Cardiac fibroblast (primary cell): ENCODE measurements at regions not wholly inside any gene's neighbourhood (a gene's known extent, or its start where the extent isn't known, plus 50 kb on each side); places are given as distances from the start of the nearest gene placed in this dataset.

Experiments
- DNase-seq, 2 donors: peaks; one replicate each; pipeline versions ENCODE4 v3.0.0 to v3.0.0-alpha.2; 2010; ENCODE audit warnings: low read depth in 2 of 2
- H3K4me3 ChIP-seq, 2 donors: replicated peaks in 1 of 2; 1 replicate in 1 of 2; 2 replicates in 1 of 2; pipeline ENCODE4 v1.5.1; 2011; ENCODE audit warnings: low read depth in 2 of 2, low read length in 2 of 2, mild to moderate bottlenecking in 2 of 2, moderate library complexity in 1 of 2
- CTCF ChIP-seq: IDR thresholded peaks from one replicate; pipeline ENCODE4 v1.5.1; 2011; ENCODE audit warnings: low read depth, mild to moderate bottlenecking, low read length, inconsistent platforms

GRCh38 chr5:165723931-165724330 is 2218.5 kb downstream of the MAT2B start:
- DNase-seq, result no peak
- no peak for TF ChIP-seq CTCF
- H3K4me3 ChIP-seq, result no peak overlapping the region

DNA sequence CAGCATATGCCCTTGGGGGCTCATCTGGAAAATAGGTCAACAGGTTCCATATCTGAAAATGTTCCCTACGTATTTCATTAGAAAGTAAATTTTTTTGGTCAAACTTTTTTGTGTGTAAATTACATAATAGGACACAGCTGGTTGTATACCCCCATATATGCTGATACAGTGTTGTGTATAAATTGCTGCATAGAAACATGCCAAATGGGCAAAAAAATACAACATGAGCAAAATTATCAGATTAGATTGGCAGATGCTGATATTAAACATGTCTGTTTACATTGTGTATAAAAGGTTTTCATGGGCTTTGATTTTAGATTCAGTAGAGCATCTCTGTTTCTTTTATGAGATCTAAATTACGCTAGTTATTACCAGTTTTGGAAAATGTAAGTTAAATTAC is 2223.0 kb downstream of the MAT2B start:
- no peak overlapping the region for H3K4me3 ChIP-seq
- TF ChIP-seq CTCF, result no peak
- DNase-seq, result no peak

DNA sequence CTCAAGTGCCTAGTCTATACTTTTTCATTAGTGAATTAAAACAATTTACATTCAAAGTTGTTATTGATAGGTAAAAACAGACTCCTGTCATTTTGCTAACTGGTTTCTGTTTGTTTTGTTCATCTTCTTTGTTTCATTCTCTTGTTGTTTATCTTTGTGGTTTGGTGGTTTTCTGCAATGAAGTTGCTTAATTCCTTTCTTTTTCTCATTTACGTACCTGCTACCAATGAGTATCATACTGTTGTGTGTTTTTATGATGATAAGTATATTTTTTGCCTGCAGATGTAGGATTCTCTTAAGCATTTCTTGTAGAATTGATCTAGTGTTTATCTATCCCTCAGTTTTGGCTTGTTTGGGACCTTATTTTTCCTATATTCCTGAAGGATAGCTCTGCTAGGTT is 2230.0 kb downstream of the MAT2B start:
- no peak for TF ChIP-seq CTCF
- no peak overlapping the region for H3K4me3 ChIP-seq
- no peak for DNase-seq

- DNase-seq, result no peak
- TF ChIP-seq CTCF, result no peak
These were observed 2233.8 kb downstream of the MAT2B start for GRCh38 chr5:165739079-165739741.

DNA sequence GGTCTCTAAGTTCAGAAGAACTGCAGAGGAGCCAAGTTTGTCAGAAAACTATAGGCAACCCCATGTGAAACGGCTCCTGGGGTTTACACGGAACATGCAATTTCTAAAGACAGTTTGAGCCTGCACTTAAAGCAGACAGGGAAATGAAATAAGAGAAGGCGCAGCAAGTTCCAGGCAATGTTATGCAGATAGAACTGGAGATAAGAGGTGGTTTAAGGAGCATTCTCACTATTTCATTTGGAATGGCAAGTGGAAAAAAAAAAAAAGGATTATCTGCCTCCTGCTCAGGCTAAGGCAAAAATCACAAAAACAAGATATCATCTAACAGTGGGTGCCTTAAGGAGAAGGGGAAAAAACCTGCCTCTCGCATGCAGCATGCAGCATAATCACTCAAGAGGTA is 2252.4 kb downstream of the MAT2B start:
- DNase-seq, result no peak
- H3K4me3 ChIP-seq, result no peak overlapping the region
- no peak for TF ChIP-seq CTCF

More at GRCh38 chr5:165739079-165739741, 2233.8 kb downstream of the MAT2B start:
- H3K4me3 ChIP-seq, result no peak overlapping the region

DNA sequence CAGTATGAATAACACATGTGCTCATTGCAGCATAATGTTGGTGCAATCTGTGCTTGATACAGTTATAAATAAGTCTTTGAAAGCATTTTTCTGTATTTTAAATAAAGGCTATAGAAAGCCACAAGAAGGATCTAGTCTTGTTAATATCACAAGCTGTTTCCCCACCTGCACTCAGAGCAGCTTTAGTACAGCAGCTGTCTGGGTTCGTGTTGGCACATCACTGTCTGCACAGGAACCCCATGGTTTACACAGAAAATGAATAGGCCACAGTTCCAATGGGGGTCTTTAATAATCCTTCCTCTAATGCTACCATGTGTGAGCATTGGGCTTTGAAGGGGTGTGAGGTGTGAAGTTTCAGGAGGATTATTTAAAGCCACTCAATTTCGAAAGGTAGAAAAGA is 2269.7 kb downstream of the MAT2B start:
- TF ChIP-seq CTCF, result no peak
- no peak overlapping the region for H3K4me3 ChIP-seq
- no peak for DNase-seq

- no peak for TF ChIP-seq CTCF
- no peak overlapping the region for H3K4me3 ChIP-seq
- DNase-seq, result no peak
These were observed 2274.1 kb downstream of the MAT2B start for GRCh38 chr5:165779505-165779904.
